ENCODE measurements at regions not wholly inside any gene's neighbourhood (a gene's known extent, or its start where the extent isn't known, plus 50 kb on each side); places are given as distances from the start of the nearest gene placed in this dataset.
A peak's percentile ranks its signal among the peaks of the same experiment; 100 is the strongest.

DNA sequence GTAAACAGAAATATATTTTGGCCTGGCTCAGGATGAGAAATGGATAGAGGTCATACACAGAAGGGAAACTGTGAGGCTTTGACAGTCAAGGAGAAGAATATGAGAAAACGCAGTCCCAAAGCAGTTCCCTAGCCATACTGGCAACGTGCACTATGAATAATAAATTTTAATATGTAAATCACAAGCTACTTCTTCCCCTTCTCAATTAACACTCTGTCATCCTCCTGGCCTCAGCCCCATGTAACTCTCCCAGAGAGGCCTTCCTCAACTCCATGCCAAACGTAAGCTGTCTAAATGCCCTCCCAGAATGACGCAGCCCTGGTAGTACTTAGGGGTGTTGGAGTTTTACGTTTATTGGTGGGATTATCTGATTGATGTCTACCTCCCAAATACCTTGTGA is 732.6 kb downstream of the LIG4 start:
- no peak for DNase-seq (ENCODE audit: low spot score)
- in situ Hi-C loops (cut with HindIII; ENCODE audit: low sequenced_read_pairs) = no loop called here

DNA sequence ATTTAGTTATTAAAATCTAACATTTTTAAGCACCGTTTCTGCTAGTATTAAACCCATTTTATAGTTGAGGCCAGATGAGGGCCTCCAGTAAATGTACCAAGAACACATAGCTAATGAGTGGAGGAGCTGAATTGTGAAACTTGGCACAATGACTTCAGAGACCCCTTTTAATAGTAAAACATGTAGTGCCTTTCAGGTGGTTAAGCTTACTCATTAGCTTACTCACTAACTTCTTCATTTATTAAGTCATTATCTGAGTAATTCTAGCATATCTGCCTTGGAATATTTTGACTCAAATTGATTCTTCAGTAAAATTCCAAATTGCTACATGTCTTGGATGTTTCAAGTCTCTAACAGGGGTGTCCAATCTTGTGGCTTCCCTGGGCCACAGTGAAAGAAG is 735.2 kb downstream of the LIG4 start:
- in situ Hi-C loops (cut with HindIII; ENCODE audit: low sequenced_read_pairs) = no loop called here
- DNase-seq (ENCODE audit: low spot score) = no peak

DNA sequence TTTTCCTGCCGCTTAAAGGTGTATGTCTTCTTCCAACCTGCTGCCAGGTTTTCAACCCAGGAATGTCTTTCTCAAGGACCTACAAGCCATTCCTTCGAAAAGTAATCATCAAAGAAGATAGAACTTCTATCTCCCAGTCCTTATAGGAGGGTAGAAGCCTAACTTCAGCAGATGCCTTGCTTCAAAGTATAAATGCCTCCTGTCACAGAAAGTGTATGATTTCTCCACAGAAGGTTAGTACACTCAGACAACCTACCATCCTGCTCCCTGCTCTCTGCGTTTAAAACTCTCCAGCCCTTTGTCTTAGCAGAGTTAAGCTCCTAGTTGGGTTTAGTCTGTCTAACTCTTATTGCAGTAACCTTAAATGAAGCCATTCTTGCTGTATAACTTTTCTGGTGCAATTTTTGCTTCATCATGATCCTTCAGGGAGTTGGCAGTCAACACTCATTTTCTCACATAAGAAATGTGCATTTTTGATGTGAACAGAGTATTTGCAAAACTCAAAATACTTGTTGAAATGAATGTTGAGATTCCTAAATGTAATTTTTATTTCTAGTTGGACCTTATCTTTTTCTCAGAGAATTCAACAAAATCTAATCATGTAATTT is 737.5 kb downstream of the LIG4 start:
- no peak for DNase-seq (ENCODE audit: low spot score)
- in situ Hi-C loops (cut with HindIII; ENCODE audit: low sequenced_read_pairs) = no loop called here

DNA sequence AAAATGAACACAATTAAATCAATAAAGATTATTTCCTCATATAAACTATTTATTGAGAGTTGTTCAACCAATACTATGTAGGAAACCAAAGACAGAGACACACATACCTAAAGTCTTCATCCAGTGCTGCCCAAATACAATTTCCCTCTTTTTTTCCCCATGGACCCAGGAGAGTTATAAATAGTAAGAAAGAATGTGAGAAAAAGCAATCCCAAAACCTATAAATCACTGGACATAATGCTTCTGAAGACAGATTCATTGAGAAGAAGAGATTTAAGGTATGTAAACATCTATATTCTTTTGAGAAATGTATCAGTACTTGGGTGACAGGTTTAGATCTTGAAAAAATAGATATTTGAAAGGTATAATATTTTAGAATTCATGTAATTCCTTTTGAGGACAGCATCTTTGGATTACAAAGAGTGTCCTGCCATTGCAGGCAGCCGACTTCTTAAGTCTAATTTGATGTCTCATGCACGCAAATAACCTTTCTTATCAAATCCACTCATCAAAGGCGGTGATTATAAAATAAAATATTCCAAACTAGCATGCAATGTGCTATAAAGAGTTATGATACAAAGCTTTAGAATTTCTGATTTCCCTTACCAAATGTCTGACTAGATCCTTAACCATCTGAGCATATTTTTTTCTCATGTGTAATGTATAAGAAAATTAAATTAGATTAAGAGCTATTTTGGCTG is 739.4 kb downstream of the LIG4 start:
- DNase-seq (ENCODE audit: low spot score) = no peak
- in situ Hi-C loops (cut with HindIII; ENCODE audit: low sequenced_read_pairs) = no loop called here

DNA sequence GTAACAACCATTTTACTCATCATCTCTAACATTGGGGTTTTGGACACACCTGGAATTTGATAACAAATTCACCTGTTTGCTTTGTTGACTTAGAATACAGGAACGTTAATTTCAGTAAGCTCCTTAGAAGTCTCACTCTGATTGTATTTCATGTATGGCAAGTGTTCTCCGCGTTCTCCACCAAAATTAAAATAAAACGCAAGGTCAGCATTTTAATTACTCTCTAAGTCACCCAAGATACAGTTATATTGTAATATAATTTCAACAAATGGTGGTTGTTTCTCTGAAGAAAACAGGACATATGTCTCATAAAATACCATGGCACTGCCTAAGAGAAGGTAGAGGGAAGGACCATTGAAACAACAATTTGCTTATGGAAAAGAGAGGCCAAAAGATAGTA is 742.1 kb downstream of the LIG4 start:
- in situ Hi-C loops (cut with HindIII; ENCODE audit: low sequenced_read_pairs) = no loop called here
- DNase-seq (ENCODE audit: low spot score) = no peak

DNA sequence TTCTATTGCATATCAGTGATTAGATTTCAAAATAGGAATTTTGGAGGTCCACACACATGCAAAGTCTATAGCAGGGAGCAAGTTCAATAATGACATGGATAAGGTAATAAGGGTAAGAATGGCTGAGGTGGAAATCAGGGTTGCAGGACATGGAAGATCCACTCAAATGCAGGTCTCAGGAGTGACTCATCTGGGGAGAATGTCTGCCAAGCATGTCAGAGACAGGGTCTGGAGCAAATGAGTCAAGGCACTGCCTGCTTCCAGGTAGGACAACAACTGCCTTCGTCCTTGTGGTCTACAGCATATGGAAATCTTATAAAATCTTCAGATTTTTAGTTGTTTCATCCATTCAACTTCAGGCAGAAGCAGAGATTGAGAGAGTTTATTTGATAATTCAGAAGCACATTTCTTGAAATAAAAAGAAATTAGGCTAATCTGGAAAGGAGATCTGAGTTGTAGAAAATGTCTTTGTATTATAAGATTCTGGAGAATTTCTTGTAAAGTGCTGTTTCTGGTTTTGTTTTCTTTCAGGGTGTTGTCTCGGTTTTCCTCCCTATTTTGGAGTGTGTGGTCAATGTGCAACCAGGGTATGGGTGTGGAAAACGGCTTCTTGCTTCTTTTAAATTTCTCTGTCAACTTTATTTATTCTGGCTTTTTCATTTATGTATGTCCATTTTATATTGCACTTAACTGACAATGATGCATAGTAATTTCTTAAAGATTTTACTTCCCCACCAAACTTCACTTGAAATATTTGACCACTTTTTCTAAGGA is 748.8 kb downstream of the LIG4 start:
- in situ Hi-C loops (cut with HindIII; ENCODE audit: low sequenced_read_pairs) = no loop called here
- no peak for DNase-seq (ENCODE audit: low spot score)

DNA sequence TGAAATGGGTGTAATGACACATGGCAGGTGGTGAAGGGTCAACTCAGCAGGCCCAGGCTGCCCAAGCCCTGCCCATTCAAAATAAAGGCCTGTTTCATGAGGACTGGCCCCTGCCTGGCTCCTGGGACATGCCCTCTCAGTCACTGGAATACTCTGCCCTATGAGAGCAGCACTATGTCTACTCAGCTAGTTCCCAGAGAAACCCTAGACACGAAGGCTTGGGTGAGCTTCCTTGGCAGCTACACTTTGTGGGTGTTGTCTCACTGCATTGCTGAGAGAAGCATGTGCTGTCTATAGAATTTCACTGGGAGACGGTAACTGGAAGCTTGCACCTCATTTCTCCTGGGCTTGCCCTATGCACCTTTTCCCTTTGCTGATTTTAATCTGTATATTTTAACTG is 752.8 kb downstream of the LIG4 start:
- in situ Hi-C loops (cut with HindIII; ENCODE audit: low sequenced_read_pairs) = no loop called here
- DNase-seq (ENCODE audit: low spot score) = no peak

DNA sequence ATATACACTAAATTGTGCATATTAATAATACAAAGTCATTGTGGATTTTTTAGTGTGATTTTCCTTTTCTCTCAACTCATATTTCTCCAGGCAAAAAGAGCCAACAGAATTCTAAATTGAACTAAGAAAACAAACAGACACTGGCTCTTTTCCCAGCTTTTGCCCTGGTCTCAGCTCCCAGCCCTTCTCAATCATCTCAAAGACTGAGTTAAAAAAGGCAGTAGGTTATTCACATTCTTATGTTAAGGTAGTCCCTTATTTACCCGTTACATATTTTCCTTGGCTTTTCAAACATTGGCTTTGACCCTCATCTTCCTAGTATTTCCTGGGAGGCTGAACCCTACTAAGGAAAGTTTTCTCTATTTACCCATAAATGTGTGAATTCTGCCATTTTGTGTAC is 753.6 kb downstream of the LIG4 start:
- in situ Hi-C loops (cut with HindIII; ENCODE audit: low sequenced_read_pairs) = no loop called here
- peak; percentile 35 for DNase-seq (ENCODE audit: low spot score)

DNA sequence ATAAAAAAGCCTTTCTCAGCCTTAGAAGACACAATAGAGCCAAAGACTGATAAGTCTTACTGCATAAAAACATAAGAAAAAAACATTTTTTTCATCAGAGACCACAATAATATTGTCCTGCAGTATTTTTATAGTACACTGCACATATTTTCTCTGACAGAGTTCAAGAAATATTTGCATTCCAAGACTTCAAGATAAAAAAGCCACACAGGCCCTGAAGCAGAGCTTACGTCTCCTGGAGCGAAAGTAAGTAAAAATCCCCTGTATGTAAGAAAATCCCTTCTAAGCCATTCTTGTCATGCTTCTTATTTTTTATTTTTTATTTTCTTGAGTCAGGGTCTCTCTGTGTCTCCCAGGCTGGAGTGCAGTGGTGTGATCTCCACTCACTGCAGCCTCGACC is 755.9 kb downstream of the LIG4 start:
- in situ Hi-C loops (cut with HindIII; ENCODE audit: low sequenced_read_pairs) = no loop called here
- DNase-seq (ENCODE audit: low spot score) = no peak

DNA sequence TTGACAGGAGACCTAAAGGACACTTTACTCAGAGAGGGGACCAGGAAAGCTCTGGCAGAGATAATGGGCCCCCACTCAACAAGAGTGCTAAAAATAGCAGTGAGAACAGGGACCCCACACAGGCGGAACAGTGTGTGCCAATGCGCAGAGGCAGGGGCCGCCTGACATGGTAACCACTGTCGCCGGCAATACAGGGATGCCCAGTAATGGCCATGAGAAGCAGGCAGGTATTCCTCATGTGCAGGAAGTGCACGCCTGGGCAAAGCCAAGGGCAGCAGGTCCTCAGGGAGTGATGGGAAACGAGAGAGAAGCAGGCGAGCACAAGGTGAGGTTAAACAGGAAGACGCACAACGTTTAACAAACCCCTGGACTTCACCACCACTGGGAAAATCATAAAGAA is 757.1 kb downstream of the LIG4 start:
- in situ Hi-C loops (cut with HindIII; ENCODE audit: low sequenced_read_pairs) = no loop called here
- no peak for DNase-seq (ENCODE audit: low spot score)

DNA sequence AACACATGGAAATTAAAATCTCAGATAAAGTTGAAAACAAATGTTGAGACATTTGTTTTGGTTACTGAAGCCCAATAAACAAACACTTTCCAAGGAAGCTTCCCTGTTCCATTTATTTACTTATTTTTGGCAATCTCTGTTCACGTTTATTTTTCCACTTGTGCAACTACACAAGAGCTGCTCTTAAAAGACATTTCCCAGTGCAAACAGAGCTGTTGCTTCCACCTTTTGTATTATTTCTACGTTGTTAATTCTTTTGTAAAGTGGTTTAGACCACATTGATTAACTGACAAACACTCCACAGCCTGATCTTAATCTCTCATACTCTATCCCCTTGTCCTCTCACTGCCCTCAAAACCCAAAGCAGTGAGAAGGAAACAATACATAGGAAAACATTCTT is 757.6 kb downstream of the LIG4 start:
- DNase-seq (ENCODE audit: low spot score) = no peak
- in situ Hi-C loops (cut with HindIII; ENCODE audit: low sequenced_read_pairs) = no loop called here

DNA sequence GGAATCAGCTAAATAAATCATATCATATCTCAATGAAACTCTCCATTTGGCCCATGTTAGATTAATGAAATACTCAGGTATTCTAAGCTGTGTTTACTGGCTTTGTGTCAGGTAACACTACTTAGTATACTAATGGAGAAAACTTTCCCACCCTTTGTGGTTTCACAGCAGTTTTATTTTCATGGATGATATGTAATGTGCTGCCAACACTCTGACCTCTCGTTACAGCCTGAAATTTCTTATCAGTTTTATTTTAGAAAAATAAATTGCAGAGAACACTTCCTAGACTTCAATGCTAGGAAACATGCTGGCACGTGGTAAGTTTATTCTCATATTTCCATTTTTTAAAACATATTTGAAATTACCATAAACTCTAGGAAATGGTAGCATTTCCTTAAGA is 758.9 kb downstream of the LIG4 start:
- in situ Hi-C loops (cut with HindIII; ENCODE audit: low sequenced_read_pairs) = no loop called here
- DNase-seq (ENCODE audit: low spot score) = no peak

DNA sequence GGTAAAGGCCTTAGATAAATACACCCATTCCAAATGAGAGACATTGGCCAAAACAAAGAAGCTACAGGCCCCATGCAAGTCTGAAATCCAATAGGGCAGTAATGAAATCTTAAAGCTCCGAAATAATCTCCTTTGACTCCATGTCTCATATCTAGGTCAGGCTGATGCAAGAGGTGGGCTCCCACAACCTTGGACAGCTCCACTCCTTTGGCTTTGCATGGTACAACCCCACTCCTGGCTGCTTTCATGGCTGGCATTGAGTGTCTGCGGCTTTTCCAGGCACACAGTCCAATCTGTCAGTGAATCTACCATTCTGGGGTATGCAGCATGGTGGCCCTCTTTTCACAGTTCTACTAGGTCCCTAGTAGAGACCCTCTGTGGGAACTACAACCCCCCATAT is 762.5 kb downstream of the LIG4 start:
- no peak for DNase-seq (ENCODE audit: low spot score)
- in situ Hi-C loops (cut with HindIII; ENCODE audit: low sequenced_read_pairs) = no loop called here

DNA sequence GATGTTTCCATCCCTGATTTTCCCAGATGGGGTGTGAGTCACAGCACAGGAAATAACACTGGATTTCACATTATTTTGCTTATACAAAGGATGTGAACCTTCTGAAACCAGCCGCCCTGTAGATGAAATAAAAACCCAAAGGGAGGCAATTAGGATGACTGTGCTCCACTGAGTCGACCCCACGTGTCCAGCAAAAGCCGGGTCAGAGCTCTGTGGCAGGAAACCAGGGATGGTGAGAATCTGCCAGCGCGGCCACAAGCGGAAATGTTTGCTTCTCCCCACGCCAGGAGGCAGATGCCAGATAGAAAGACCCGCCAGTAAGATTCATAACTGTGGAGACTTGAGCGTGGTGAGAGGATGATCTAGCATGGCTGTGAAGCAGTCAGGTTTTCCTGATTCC is 764.4 kb downstream of the LIG4 start:
- in situ Hi-C loops (cut with HindIII; ENCODE audit: low sequenced_read_pairs) = no loop called here
- DNase-seq (ENCODE audit: low spot score) = peak; percentile 15

DNA sequence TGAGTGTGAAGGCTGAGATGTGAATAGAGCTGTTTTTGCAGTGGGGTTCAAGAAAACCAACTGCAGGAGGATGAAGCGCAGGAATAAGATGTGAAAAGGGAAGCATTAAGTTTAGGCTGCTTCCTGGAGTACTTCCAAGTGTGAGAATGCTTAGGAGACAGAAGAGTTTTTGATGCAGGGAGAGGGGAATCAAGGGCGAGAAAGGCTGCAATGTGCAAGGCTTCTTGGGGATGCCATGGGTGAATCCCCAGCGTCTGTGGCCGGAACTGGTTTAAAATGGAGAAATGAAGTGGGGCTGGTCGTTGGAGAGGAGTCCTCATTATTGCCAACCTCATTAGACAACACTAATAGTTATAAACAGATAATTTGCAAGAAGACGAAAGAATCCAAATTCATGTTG is 764.9 kb downstream of the LIG4 start:
- in situ Hi-C loops (cut with HindIII; ENCODE audit: low sequenced_read_pairs) = no loop called here
- no peak for DNase-seq (ENCODE audit: low spot score)

DNA sequence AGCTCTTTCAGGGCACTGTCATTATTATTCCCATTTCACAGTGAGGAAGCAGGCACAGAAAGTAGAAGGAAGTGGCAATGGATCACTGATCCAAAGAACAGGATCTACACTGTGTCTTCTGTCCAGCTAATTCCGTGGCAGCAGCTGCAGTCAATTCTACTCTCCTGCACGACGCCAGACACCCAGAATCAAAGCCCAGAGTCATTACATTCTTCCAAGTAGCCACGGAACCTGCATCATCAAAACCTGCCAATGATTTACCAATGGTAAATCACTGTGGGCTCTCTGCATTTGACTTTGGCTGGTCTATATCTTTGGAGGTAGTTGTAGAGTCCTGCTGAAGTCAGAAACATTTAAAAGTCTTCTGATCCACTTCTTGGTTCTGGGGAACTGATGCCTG is 767.7 kb downstream of the LIG4 start:
- in situ Hi-C loops (cut with HindIII; ENCODE audit: low sequenced_read_pairs) = no loop called here
- no peak for DNase-seq (ENCODE audit: low spot score)

DNA sequence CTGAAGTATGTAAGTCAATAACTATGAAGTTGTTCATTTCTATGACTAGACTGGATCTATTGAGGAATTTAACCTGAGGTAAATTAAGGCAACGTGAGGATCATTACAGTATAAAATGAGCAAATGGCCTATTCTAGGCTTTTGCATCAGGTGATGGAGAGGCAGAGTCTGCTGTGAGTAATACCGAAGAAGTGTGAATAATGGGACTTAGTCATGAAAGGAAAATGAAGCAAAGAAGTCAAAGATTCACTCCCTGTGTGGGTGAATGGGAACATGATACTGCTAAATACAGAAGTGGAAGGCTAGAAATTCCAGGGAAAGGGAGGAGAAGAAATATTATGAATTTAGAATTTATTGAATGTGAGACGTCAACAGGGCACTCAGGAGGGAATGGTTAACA is 774.1 kb downstream of the LIG4 start:
- in situ Hi-C loops (cut with HindIII; ENCODE audit: low sequenced_read_pairs) = no loop called here
- no peak for DNase-seq (ENCODE audit: low spot score)

DNA sequence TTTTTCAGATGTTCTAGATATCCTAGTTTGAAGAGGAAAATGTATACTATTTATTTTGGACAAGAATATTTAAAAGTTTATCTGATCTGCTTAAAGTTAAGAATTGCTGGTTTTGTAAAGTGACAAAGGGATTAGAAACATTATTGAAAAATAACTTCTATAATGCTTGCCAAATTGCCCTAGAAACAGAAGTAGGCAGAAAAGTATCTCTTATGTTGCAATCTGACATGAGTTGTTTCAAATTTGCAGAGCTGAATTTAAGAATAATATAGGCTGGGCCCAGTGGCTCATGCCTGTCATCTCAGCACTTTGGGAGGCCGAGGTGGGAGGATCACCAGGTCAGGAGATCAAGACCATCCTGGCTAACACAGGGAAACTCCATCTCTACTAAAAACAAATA is 777.1 kb downstream of the LIG4 start:
- in situ Hi-C loops (cut with HindIII; ENCODE audit: low sequenced_read_pairs) = no loop called here
- no peak for DNase-seq (ENCODE audit: low spot score)

DNA sequence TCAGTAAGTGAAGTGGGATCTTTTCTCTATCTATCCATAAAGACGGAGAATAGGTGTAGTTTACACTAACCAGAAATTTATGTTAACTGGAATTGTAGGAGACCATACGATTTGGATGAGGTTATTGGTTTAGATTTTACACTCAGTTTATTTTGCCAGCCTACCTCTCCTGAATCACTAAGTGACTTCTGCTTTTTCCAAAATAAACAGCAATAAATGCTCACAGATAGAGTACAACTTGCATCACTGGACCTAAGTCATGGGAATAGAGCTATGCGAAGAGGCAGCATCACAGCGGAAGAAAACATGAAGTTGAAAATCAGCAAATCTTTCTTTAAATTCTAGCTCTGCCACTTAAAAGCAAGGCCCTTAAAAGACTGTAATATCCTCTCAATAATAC is 781.0 kb downstream of the LIG4 start:
- DNase-seq (ENCODE audit: low spot score) = no peak
- in situ Hi-C loops (cut with HindIII; ENCODE audit: low sequenced_read_pairs) = no loop called here

DNA sequence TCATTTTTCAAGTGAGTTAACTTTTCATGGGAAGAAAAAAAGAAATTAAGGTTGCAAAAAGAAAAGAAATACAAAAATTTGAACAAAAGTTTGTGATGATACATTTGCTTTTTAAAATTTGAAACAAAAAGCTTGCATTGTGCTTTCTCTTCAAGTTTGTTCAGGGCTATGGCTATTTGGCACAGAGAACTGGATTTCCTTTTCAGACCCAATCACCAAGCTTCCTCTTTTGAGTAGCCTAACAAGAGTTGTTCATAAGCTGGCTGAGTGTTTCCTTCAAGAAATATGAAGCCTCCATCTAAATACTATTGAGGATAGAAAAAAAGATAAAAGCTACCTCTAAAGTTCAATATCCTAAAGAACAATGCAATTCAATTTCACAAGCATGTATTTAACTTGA is 787.8 kb downstream of the LIG4 start:
- no peak for DNase-seq (ENCODE audit: low spot score)
- in situ Hi-C loops (cut with HindIII; ENCODE audit: low sequenced_read_pairs) = no loop called here

DNA sequence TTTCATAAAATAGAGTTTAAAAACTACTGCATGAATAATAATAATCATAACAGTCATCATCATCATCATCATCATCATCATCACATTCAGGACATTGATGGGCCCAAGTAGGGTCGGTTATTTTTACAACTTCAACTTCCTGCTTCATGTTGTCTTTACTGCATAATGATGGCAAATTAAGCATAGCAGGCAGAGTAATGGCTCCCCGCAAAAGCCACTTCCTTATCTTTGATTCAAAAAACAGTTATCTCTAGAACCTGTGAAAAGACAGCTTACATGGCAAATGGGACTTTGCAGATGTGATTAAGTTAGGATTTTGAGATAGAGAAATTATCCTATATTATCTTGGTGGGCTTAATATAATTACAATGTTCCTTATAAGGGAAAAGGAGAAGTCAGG is 792.9 kb downstream of the LIG4 start:
- in situ Hi-C loops (cut with HindIII; ENCODE audit: low sequenced_read_pairs) = no loop called here
- no peak for DNase-seq (ENCODE audit: low spot score)
